OCI-LY7 (cell line): ENCODE measurements at regions not wholly inside any gene's neighbourhood (a gene's known extent, or its start where the extent isn't known, plus 50 kb on each side); places are given as distances from the start of the nearest gene placed in this dataset.

ENCODE experiments used
- EZH2phosphoT487 ChIP-seq: fragments of 200-600 bp; sonication (generic); IDR thresholded peaks from 2 replicates; pipeline ENCODE4 v1.6.1; 2018; ENCODE audit warnings: low read depth, borderline replicate concordance, mild to moderate bottlenecking, mixed run types, antibody characterized with exemption, low read length, moderate library complexity, mixed read lengths
- TF ChIP-seq, protein P1 (sequence below): fragments of 200-600 bp; sonication (generic); conservative IDR thresholded peaks from 2 replicates; pipeline ENCODE4 v1.5.1; 2014; ENCODE audit warnings: mild to moderate bottlenecking, antibody characterized with exemption, low read length, moderate library complexity, mixed read lengths

DNA sequence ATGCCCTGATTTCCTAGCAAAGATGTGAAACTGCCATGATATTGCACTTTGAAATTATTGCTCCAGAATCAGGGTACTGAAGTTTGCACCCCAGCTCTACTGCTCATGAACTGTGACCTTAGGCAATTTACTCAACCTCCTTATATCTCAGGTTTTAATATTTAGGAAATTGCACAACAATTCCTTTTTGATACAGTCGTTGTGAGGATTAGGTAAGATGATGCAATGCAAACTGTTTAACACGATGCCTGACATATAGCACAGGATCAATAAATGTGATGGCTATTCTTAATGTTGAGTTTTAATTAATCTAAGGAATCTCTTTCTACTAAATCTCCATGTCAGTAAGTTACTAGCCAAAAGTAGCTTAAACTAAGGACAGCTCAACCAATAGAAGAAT is 555.8 kb downstream of the GALC start:
- TF ChIP-seq, protein P1, sequence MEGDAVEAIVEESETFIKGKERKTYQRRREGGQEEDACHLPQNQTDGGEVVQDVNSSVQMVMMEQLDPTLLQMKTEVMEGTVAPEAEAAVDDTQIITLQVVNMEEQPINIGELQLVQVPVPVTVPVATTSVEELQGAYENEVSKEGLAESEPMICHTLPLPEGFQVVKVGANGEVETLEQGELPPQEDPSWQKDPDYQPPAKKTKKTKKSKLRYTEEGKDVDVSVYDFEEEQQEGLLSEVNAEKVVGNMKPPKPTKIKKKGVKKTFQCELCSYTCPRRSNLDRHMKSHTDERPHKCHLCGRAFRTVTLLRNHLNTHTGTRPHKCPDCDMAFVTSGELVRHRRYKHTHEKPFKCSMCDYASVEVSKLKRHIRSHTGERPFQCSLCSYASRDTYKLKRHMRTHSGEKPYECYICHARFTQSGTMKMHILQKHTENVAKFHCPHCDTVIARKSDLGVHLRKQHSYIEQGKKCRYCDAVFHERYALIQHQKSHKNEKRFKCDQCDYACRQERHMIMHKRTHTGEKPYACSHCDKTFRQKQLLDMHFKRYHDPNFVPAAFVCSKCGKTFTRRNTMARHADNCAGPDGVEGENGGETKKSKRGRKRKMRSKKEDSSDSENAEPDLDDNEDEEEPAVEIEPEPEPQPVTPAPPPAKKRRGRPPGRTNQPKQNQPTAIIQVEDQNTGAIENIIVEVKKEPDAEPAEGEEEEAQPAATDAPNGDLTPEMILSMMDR, result no peak
- TF ChIP-seq EZH2phosphoT487, result no peak
